Adipocyte (in vitro differentiated cells): ENCODE measurements at regions not wholly inside any gene's neighbourhood (a gene's known extent, or its start where the extent isn't known, plus 50 kb on each side); places are given as distances from the start of the nearest gene placed in this dataset.

Experiments
- DNase-seq: peaks from one replicate; pipeline ENCODE4 v3.0.0-alpha.2; 2015; ENCODE audit warnings: low read depth
- H3K27me3 ChIP-seq: replicated peaks from 2 replicates; pipeline ENCODE4 v1.7.0; 2013; ENCODE audit warnings: mild to moderate bottlenecking, low read length, moderate library complexity; ENCODE audit not compliant: control insufficient read depth, insufficient read depth
- H3K36me3 ChIP-seq: 2 replicates; pipeline ENCODE4 v1.7.0; 2013; ENCODE audit warnings: low read length, mild to moderate bottlenecking, moderate library complexity; ENCODE audit not compliant: control insufficient read depth, insufficient read depth, severe bottlenecking
- H3K4me1 ChIP-seq: 2 replicates; pipeline ENCODE4 v1.7.0; 2013; ENCODE audit warnings: mild to moderate bottlenecking, low read length, moderate library complexity; ENCODE audit not compliant: control insufficient read depth, insufficient read depth
- H3K4me3 ChIP-seq: 2 replicates; pipeline ENCODE4 v1.7.0; 2013; ENCODE audit warnings: mild to moderate bottlenecking, low read length, moderate library complexity
- H3K9ac ChIP-seq: 2 replicates; pipeline ENCODE4 v1.7.0; 2013; ENCODE audit warnings: mild to moderate bottlenecking, low read length, moderate library complexity
- H3K9me3 ChIP-seq: 2 replicates; pipeline ENCODE4 v1.7.0; 2013; ENCODE audit warnings: mild to moderate bottlenecking, low read length, moderate library complexity; ENCODE audit not compliant: control insufficient read depth

- Histone ChIP-seq H3K9ac (no peak overlapping the region), H3K36me3 (no peaks in the 10 kb centered on the region), H3K27me3 (peaks cover 7% of the 10 kb centered on the region), H3K4me3 (no peak overlapping the region), H3K9me3 (no peaks in the 10 kb centered on the region), H3K4me1 (peaks cover 17% of the 10 kb centered on the region)
- DNase-seq: no peak
Observed at GRCh38 chr9:87431837-87432236, 65.8 kb upstream of the DAPK1 start.

GRCh38 chr9:87433853-87434252 lies 63.8 kb upstream of the DAPK1 start:
- H3K36me3 ChIP-seq: no peaks in the 10 kb centered on the region
- H3K9me3 ChIP-seq: no peaks in the 10 kb centered on the region
- H3K27me3 ChIP-seq: no peaks in the 10 kb centered on the region
- no peak overlapping the region for H3K9ac ChIP-seq
- H3K4me3 ChIP-seq: no peak overlapping the region
- DNase-seq: no peak
- peaks cover 17% of the 10 kb centered on the region for H3K4me1 ChIP-seq

- Histone ChIP-seq H3K9me3 (no peaks in the 10 kb centered on the region), H3K27me3 (no peaks in the 10 kb centered on the region)
Observed at GRCh38 chr9:87434366-87434765, 63.3 kb upstream of the DAPK1 start.

GRCh38 chr9:87435189-87435880 lies 62.3 kb upstream of the DAPK1 start:
- Histone ChIP-seq H3K36me3 (no peaks in the 10 kb centered on the region), H3K9ac (no peak overlapping the region), H3K27me3 (no peaks in the 10 kb centered on the region), H3K4me1 (peaks cover 17% of the 10 kb centered on the region), H3K4me3 (no peak overlapping the region), H3K9me3 (no peaks in the 10 kb centered on the region)
- no peak for DNase-seq

More at GRCh38 chr9:87434366-87434765, 63.3 kb upstream of the DAPK1 start:
- no peak overlapping the region for H3K9ac ChIP-seq
- peaks cover 17% of the 10 kb centered on the region for H3K4me1 ChIP-seq
- DNase-seq: no peak
- no peak overlapping the region for H3K4me3 ChIP-seq
- no peaks in the 10 kb centered on the region for H3K36me3 ChIP-seq

GRCh38 chr9:87436716-87437115 lies 61.0 kb upstream of the DAPK1 start:
- Histone ChIP-seq H3K9ac (no peak overlapping the region), H3K4me3 (no peak overlapping the region), H3K4me1 (peaks cover 10% of the 10 kb centered on the region), H3K9me3 (no peaks in the 10 kb centered on the region), H3K36me3 (no peaks in the 10 kb centered on the region), H3K27me3 (no peaks in the 10 kb centered on the region)
- peak; percentile 51 for DNase-seq

GRCh38 chr9:87437966-87438365 lies 59.7 kb upstream of the DAPK1 start:
- H3K9me3 ChIP-seq: no peaks in the 10 kb centered on the region
- peaks cover 5% of the 10 kb centered on the region for H3K4me1 ChIP-seq
- H3K9ac ChIP-seq: no peak overlapping the region
- no peaks in the 10 kb centered on the region for H3K27me3 ChIP-seq
- H3K36me3 ChIP-seq: no peaks in the 10 kb centered on the region
- DNase-seq: no peak
- no peak overlapping the region for H3K4me3 ChIP-seq

- Histone ChIP-seq H3K4me3 (no peak overlapping the region), H3K36me3 (no peaks in the 10 kb centered on the region), H3K4me1 (no peaks in the 10 kb centered on the region), H3K9me3 (no peaks in the 10 kb centered on the region), H3K27me3 (no peaks in the 10 kb centered on the region), H3K9ac (no peak overlapping the region)
- DNase-seq: no peak
Observed at GRCh38 chr9:87441251-87441650, 56.4 kb upstream of the DAPK1 start.

- no peaks in the 10 kb centered on the region for H3K4me1 ChIP-seq
- H3K36me3 ChIP-seq: no peaks in the 10 kb centered on the region
- no peaks in the 10 kb centered on the region for H3K27me3 ChIP-seq
- no peak overlapping the region for H3K9ac ChIP-seq
- H3K9me3 ChIP-seq: no peaks in the 10 kb centered on the region
- DNase-seq: no peak
- no peak overlapping the region for H3K4me3 ChIP-seq
Observed at GRCh38 chr9:87442451-87442850, 55.2 kb upstream of the DAPK1 start.

GRCh38 chr9:87443006-87443405 lies 54.7 kb upstream of the DAPK1 start:
- no peak overlapping the region for H3K4me3 ChIP-seq
- no peak for DNase-seq
- no peaks in the 10 kb centered on the region for H3K4me1 ChIP-seq

GRCh38 chr9:87443461-87443860 lies 54.2 kb upstream of the DAPK1 start:
- no peaks in the 10 kb centered on the region for H3K4me1 ChIP-seq
- no peak overlapping the region for H3K4me3 ChIP-seq
- H3K36me3 ChIP-seq: no peaks in the 10 kb centered on the region
- no peaks in the 10 kb centered on the region for H3K27me3 ChIP-seq
- H3K9me3 ChIP-seq: no peaks in the 10 kb centered on the region
- H3K9ac ChIP-seq: no peak overlapping the region
- DNase-seq: no peak

More at GRCh38 chr9:87443006-87443405, 54.7 kb upstream of the DAPK1 start:
- Histone ChIP-seq H3K9me3 (no peaks in the 10 kb centered on the region), H3K36me3 (no peaks in the 10 kb centered on the region), H3K9ac (no peak overlapping the region), H3K27me3 (no peaks in the 10 kb centered on the region)

- Histone ChIP-seq H3K4me1 (no peaks in the 10 kb centered on the region), H3K9me3 (no peaks in the 10 kb centered on the region), H3K9ac (no peak overlapping the region), H3K4me3 (no peak overlapping the region), H3K27me3 (no peaks in the 10 kb centered on the region), H3K36me3 (no peaks in the 10 kb centered on the region)
- peak; percentile 25 for DNase-seq
Observed at GRCh38 chr9:87445646-87446045, 52.0 kb upstream of the DAPK1 start.

- Histone ChIP-seq H3K4me1 (no peaks in the 10 kb centered on the region), H3K27me3 (no peaks in the 10 kb centered on the region)
Observed at GRCh38 chr9:87446527-87446926, 51.1 kb upstream of the DAPK1 start.

More at GRCh38 chr9:87446527-87446926, 51.1 kb upstream of the DAPK1 start:
- no peaks in the 10 kb centered on the region for H3K36me3 ChIP-seq
- no peaks in the 10 kb centered on the region for H3K9me3 ChIP-seq
- DNase-seq: no peak
- no peak overlapping the region for H3K9ac ChIP-seq
- H3K4me3 ChIP-seq: no peak overlapping the region
